HG03439 (cell line): ENCODE measurements at regions not wholly inside any gene's neighbourhood (a gene's known extent, or its start where the extent isn't known, plus 50 kb on each side); places are given as distances from the start of the nearest gene placed in this dataset.
"Not testable (repeated sequence)": the region's sequence is repeated elsewhere in the genome, so short reads cannot be mapped to it uniquely, and the experiment has no call there.

Source experiments
- ATAC-seq: cut with Tn5 transposase; IDR thresholded peaks from one replicate; pipeline ENCODE4 v1.9.1; 2021; ENCODE audit warnings: mild to moderate bottlenecking, moderate library complexity; ENCODE audit not compliant: unreplicated experiment

DNA sequence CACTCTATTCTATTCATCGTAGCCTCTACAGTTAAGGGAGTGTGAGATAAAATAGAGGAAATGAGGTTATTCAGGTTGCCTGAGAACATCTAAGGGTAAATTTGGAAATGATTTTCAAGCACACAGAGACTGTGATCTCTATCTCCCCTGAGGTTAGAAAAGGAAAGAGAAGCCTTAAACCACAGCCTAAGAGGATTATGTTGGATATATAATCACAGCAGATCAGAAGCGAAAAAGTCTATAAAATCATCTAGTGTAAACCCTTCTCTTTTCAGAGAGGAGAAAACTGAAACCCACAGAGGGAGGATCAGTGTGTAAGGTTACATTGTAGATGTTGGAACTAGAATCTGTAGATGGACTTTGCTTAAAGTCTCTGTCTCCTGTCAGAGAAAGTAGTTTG lies 90.6 kb upstream of the SEMA3E start:
- ATAC-seq = no peak

DNA sequence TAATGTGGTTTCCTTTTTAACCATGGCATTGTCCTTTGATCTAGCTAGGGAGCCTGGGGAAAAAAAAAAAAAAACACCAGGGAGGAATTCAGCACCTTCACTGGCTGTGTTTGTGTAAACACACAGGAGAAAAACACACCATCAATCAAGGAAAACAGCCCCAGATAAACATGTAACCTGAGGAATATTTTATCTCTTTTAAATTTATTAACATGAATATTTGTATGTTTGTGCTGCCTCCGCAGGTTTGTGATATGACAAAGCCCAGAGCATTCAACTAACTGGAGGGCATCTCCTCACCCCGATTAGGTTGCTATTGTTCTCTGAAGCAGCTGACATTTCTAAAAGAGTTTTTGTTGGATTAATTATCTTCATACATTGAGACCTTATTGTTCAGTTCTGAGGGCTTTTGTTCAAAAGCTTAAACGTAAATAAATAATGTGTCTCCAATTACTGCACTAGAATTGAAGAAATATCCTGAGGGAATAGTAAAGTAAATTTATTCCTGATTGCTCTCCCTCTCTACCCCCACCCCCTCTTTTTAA lies 89.4 kb upstream of the SEMA3E start:
- no peak for ATAC-seq

DNA sequence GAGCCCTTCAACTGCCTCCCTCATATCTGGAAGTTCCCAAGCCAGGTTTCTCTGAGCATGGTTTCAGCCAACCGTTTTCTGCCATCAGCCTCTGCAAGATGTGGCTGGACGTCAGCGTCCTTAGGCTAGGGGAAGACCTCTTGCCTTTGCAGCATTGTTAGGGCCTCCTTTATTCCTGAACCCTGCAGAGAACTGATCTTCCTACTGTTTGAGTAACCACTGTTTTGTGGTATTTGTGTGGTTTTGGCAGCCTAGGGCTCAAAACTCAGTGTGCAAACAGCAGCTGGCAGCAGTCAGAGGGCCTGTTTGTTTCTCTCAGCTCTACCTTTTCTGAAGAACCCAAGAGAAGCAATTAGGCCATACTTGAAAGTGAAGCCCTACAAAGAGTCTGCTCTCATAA lies 83.4 kb upstream of the SEMA3E start:
- no peak for ATAC-seq

DNA sequence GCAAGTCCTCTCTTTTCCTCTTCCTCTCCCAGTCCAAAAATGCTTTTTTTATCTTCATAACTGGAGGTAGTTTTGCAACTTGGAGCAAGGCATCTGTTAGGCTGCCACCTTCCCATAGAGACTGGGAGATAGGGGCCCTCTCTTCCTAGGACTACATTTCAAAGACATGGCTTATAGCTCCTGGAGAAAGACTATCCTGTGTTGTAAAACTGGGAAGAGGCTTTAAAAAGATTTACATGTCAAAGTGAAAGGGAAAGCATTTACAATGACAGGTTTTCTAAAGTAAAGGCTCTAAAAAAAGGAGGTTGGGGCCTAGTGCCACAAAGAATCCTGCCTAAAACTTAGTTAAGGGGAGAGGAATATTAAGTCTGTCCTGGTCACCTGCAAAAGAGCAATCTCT lies 82.2 kb upstream of the SEMA3E start:
- no peak for ATAC-seq

DNA sequence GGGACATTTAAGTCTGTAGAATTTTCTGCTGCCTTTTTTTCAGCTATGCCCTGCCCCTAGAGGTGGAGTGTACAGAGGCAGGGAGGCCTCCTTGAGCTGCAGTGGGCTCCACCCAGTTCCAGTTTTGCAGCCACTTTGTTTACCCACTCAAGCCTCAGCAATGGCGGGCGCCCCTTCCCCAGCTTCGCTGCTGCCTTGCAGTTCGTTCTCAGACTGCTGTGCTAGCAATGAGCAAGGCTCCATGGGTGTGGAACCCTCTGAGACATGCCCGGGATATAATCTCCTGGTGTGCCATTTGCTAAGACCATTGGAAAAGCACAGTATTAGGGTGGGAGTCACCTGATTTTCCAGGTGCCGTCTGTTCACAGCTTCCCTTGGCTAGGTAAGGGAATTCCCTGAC lies 68.0 kb upstream of the SEMA3E start:
- not testable (repeated sequence) for ATAC-seq

DNA sequence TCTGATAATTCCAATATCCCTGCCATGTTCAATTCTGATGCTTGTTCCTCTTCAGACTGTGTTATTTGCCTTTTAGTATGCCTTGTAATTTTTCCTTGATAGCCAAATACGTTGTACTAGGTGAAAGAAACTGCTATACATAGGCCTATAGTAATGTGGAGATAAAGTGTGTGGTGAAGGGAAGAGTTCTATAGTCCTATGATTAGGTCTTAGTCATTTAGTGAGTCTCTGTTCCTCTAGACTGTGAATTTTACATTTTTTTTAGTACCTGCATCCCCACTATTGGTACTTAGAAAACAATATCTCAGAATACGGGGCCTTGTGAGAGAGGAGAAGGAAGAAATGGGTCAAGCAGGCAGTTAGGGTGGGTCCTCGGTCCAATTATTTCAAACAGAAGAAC lies 59.6 kb upstream of the SEMA3E start:
- ATAC-seq = no peak

DNA sequence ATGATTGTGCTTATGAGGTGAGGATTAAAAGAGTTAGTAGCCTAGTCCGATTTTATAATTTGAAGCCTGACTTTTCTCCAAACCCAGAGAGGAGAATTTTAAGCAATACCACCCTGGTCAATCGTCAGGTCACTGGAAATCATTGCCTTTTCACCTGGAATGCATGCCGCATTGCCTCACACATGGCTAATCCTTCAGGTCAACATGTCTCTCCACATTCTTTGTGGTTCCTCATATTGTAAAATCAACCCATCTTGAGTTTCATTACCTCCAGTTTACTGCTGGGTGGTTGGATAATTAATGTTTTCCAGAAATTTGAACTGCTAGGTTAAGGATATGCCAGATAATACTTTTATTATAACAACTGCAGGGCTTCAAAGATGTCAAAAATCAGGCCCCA lies 55.6 kb upstream of the SEMA3E start:
- no peak for ATAC-seq

DNA sequence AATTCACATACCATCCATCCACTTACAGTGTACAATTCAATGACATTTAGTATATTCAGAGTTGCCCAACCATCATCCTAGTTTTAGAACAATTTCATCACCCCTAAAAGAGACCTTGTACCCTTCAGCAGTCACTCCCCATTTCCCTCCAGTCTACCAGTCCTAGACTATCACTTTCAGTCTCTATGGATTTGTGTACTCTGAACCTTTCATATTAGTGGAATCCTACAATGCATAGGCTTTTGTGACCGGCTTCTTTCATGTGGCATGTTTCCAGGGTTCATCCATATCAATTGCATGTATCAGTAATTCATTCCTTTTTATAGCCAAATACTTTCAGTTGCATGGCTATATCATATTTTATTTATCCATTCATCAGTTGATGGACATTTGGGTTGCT lies 53.5 kb upstream of the SEMA3E start:
- ATAC-seq = no peak

DNA sequence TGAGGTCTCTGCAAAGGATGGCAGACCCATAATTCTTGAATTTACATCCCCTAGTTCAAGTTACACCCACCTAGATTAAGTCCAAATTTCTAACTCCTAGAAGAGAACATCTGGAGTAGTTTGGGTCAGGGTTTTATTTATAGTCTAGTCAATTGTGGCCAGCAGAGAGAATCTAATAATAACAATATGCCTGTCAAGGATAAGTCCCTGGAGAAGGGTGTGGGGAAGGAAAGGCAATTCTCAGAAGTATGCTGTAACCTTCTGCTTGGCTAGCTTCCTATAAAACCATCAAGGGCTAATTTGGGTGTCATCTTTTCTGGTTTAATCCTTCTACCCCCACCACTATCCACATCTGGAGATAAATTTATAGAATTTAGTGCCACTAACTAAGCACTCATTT lies 52.8 kb upstream of the SEMA3E start:
- ATAC-seq = no peak
